ENCODE measurements at regions not wholly inside any gene's neighbourhood (a gene's known extent, or its start where the extent isn't known, plus 50 kb on each side); places are given as distances from the start of the nearest gene placed in this dataset.

DNA sequence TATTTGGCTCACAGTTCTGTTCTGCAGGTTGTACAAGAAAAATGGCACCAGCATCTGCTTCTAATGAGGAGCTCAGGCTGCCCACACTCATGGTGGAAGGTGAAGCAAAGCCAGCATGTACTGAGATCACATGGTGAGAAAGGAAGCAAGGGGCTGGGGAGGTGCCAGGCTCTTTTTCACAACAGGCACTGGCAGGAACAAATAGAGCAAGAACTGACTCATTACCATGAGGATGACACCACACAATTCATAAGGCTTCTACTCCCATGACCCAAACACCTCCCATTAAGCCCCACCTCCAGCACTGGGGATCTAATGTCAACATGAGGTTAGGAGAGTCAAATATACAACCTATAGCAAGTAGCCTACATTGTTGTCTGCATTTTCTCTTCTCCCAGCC, 522.6 kb downstream of the RFC3 start (continued):
- TF ChIP-seq, protein P1, sequence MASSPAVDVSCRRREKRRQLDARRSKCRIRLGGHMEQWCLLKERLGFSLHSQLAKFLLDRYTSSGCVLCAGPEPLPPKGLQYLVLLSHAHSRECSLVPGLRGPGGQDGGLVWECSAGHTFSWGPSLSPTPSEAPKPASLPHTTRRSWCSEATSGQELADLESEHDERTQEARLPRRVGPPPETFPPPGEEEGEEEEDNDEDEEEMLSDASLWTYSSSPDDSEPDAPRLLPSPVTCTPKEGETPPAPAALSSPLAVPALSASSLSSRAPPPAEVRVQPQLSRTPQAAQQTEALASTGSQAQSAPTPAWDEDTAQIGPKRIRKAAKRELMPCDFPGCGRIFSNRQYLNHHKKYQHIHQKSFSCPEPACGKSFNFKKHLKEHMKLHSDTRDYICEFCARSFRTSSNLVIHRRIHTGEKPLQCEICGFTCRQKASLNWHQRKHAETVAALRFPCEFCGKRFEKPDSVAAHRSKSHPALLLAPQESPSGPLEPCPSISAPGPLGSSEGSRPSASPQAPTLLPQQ (tag by site-specific recombination; IDR thresholded peaks at IDR 0.05) = no peak
- no peak for TF ChIP-seq ZNF23 (tag by site-specific recombination; IDR thresholded peaks at IDR 0.05; ENCODE audit: borderline replicate concordance)
- no peak for TF ChIP-seq ZNF785 (tag by site-specific recombination; IDR thresholded peaks at IDR 0.05)
- TF ChIP-seq ZNF449 (tag by site-specific recombination; IDR thresholded peaks at IDR 0.05) = no peak
- TF ChIP-seq ZBTB48 (tag by site-specific recombination; IDR thresholded peaks at IDR 0.05) = no peak
- TF ChIP-seq ZNF214 (tag by site-specific recombination; IDR thresholded peaks at IDR 0.05; ENCODE audit: borderline replicate concordance) = no peak

DNA sequence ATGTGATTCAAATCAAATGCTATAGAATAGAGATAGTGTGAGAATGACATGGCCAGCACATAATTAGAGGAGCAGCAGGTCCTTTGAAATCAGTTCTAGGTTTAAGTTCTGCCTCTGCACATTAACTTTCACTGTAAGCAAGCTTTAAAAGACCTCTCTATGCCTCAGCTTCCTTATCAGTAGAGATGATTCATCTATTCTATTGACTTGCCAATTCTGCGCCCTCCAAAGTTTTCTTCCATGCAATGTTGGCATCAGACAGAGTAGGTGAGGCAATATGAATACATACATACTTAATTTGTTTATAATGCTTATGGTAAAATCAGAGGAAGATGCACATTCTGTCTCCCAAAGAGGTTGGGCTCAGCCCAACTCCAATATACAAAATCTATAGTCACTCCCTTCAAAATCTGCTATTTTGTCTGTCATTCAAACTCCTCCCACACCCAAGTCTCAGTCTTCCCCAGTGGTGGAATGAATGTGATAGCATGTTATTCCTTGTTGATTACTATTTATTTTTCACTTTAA, 525.5 kb downstream of the RFC3 start:
- CTCF ChIA-PET = no interaction called here
- H3K4me3 ChIP-seq (ENCODE audit: low read depth, low read length) = no peak overlapping the region
- H3K27ac ChIP-seq (ENCODE audit: extremely low read depth, low read depth, low read length) = no peak overlapping the region
- no peaks in the 10 kb centered on the region for H3K9me3 ChIP-seq (ENCODE audit: control insufficient read depth, insufficient read depth, low read depth, low read length)
- POLR2A ChIA-PET = no interaction called here
- H3K4me1 ChIP-seq (ENCODE audit: control insufficient read depth, insufficient read depth, low read length) = no peaks in the 10 kb centered on the region
- H3K36me3 ChIP-seq (ENCODE audit: control insufficient read depth in 2 of 2, insufficient read depth in 1 of 2, low read length in 2 of 2) = no peaks in the 10 kb centered on the region
- TF ChIP-seq ZNF837 (tag by site-specific recombination; IDR thresholded peaks at IDR 0.05) = no peak
- TF ChIP-seq CTCF (tag by site-specific recombination; IDR thresholded peaks at IDR 0.05) = no peak
- TF ChIP-seq ZSCAN16 (tag by site-specific recombination; IDR thresholded peaks at IDR 0.05) = no peak
- TF ChIP-seq ZBTB8A (tag by site-specific recombination; IDR thresholded peaks at IDR 0.05) = no peak
- TF ChIP-seq, protein P2, sequence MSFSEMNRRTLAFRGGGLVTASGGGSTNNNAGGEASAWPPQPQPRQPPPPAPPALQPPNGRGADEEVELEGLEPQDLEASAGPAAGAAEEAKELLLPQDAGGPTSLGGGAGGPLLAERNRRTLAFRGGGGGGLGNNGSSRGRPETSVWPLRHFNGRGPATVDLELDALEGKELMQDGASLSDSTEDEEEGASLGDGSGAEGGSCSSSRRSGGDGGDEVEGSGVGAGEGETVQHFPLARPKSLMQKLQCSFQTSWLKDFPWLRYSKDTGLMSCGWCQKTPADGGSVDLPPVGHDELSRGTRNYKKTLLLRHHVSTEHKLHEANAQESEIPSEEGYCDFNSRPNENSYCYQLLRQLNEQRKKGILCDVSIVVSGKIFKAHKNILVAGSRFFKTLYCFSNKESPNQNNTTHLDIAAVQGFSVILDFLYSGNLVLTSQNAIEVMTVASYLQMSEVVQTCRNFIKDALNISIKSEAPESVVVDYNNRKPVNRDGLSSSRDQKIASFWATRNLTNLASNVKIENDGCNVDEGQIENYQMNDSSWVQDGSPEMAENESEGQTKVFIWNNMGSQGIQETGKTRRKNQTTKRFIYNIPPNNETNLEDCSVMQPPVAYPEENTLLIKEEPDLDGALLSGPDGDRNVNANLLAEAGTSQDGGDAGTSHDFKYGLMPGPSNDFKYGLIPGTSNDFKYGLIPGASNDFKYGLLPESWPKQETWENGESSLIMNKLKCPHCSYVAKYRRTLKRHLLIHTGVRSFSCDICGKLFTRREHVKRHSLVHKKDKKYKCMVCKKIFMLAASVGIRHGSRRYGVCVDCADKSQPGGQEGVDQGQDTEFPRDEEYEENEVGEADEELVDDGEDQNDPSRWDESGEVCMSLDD (tag by site-specific recombination; IDR thresholded peaks at IDR 0.05) = no peak
- no peak for TF ChIP-seq ZNF155 (tag by site-specific recombination; IDR thresholded peaks at IDR 0.05)
- TF ChIP-seq BCL6B (tag by site-specific recombination; IDR thresholded peaks at IDR 0.05) = no peak
- no peak for TF ChIP-seq KLF8 (tag by site-specific recombination; IDR thresholded peaks at IDR 0.05)
- no peak for TF ChIP-seq ZNF660 (tag by site-specific recombination; IDR thresholded peaks at IDR 0.05)
- TF ChIP-seq ZNF10 (tag by site-specific recombination; IDR thresholded peaks at IDR 0.05) = no peak
- TF ChIP-seq ZNF670 (tag by site-specific recombination; IDR thresholded peaks at IDR 0.05; ENCODE audit: low read depth) = no peak
- no peak for TF ChIP-seq ZNF16 (tag by site-specific recombination; IDR thresholded peaks at IDR 0.05; ENCODE audit: low read depth)
- TF ChIP-seq, protein P3, sequence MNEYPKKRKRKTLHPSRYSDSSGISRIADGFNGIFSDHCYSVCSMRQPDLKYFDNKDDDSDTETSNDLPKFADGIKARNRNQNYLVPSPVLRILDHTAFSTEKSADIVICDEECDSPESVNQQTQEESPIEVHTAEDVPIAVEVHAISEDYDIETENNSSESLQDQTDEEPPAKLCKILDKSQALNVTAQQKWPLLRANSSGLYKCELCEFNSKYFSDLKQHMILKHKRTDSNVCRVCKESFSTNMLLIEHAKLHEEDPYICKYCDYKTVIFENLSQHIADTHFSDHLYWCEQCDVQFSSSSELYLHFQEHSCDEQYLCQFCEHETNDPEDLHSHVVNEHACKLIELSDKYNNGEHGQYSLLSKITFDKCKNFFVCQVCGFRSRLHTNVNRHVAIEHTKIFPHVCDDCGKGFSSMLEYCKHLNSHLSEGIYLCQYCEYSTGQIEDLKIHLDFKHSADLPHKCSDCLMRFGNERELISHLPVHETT (tag by site-specific recombination; IDR thresholded peaks at IDR 0.05) = no peak
- no peak for TF ChIP-seq ZNF146 (tag by site-specific recombination; IDR thresholded peaks at IDR 0.05)
- no peak for TF ChIP-seq ZNF133 (tag by site-specific recombination; IDR thresholded peaks at IDR 0.05)
- TF ChIP-seq, protein P4, sequence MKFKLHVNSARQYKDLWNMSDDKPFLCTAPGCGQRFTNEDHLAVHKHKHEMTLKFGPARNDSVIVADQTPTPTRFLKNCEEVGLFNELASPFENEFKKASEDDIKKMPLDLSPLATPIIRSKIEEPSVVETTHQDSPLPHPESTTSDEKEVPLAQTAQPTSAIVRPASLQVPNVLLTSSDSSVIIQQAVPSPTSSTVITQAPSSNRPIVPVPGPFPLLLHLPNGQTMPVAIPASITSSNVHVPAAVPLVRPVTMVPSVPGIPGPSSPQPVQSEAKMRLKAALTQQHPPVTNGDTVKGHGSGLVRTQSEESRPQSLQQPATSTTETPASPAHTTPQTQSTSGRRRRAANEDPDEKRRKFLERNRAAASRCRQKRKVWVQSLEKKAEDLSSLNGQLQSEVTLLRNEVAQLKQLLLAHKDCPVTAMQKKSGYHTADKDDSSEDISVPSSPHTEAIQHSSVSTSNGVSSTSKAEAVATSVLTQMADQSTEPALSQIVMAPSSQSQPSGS (tag by site-specific recombination; IDR thresholded peaks at IDR 0.05; ENCODE audit: low read depth) = no peak
- no peak for TF ChIP-seq ZNF777 (tag by site-specific recombination; IDR thresholded peaks at IDR 0.05; ENCODE audit: borderline replicate concordance)
- TF ChIP-seq SCRT2 (tag by site-specific recombination; IDR thresholded peaks at IDR 0.05) = no peak
